ENCODE measurements at regions not wholly inside any gene's neighbourhood (a gene's known extent, or its start where the extent isn't known, plus 50 kb on each side); places are given as distances from the start of the nearest gene placed in this dataset.
A peak's percentile ranks its signal among the peaks of the same experiment; 100 is the strongest.

DNA sequence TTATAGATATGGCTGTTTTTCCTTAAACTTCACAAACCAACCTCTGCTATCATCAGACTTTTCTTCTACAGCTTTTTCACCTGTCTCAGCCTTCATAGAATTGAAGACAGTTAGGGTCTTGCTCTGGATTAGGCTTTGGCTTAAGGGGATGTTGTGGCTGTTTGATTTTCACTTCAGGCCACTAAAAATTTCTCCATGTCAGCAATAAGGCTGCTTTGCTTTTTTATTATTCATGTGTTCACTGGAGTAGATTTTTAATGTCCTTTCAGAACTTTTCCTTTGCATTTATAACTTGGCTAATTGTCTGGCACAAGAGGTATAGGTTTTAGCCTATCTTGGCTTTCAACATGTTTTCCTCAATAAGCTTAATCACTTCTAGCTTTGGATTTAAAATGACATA lies 392.6 kb downstream of the RFPL4B start:
- H3K4me2 ChIP-seq (ENCODE audit: low read length) = no peak overlapping the region
- H3K9ac ChIP-seq (ENCODE audit: low read length) = no peak overlapping the region
- no peak overlapping the region for H3K27ac ChIP-seq (ENCODE audit: low read depth, low read length)
- H4K20me1 ChIP-seq (ENCODE audit: insufficient read depth, low read length) = no peaks in the 10 kb centered on the region
- no peaks in the 10 kb centered on the region for H3K4me1 ChIP-seq (ENCODE audit: insufficient read depth, low read length)
- DNase-seq (ENCODE audit: low read depth) (no peak), FAIRE-seq (no peak)
- H3K36me3 ChIP-seq (ENCODE audit: insufficient read depth, low read length) = no peaks in the 10 kb centered on the region
- H3K79me2 ChIP-seq (ENCODE audit: insufficient read depth, low read length) = no peaks in the 10 kb centered on the region
- H3K4me3 ChIP-seq (ENCODE audit: insufficient read depth, low read depth, low read length) = no peak overlapping the region
- no peak overlapping the region for H3K27ac Mint-ChIP-seq (ENCODE audit: unreplicated experiment)
- TF ChIP-seq, protein P1, sequence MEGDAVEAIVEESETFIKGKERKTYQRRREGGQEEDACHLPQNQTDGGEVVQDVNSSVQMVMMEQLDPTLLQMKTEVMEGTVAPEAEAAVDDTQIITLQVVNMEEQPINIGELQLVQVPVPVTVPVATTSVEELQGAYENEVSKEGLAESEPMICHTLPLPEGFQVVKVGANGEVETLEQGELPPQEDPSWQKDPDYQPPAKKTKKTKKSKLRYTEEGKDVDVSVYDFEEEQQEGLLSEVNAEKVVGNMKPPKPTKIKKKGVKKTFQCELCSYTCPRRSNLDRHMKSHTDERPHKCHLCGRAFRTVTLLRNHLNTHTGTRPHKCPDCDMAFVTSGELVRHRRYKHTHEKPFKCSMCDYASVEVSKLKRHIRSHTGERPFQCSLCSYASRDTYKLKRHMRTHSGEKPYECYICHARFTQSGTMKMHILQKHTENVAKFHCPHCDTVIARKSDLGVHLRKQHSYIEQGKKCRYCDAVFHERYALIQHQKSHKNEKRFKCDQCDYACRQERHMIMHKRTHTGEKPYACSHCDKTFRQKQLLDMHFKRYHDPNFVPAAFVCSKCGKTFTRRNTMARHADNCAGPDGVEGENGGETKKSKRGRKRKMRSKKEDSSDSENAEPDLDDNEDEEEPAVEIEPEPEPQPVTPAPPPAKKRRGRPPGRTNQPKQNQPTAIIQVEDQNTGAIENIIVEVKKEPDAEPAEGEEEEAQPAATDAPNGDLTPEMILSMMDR (IDR thresholded peaks at IDR 0.05; ENCODE audit: insufficient read depth, low read depth, low read length) = no peak
- TF ChIP-seq EZH2 (IDR thresholded peaks at IDR 0.05; ENCODE audit: insufficient read depth, low read length) = no peak
- H3K27me3 Mint-ChIP-seq (ENCODE audit: low read depth, unreplicated experiment) = no peaks in the 10 kb centered on the region
- no peaks in the 10 kb centered on the region for H3K27me3 ChIP-seq (ENCODE audit: insufficient read depth, low read length)
- no peak overlapping the region for H2AFZ ChIP-seq (ENCODE audit: low read depth, low read length)
- no peaks in the 10 kb centered on the region for H3K4me1 Mint-ChIP-seq (ENCODE audit: low read depth, unreplicated experiment)
- H3K4me3 Mint-ChIP-seq (ENCODE audit: unreplicated experiment) = no peak overlapping the region
- no peaks in the 10 kb centered on the region for H3K9me3 Mint-ChIP-seq (ENCODE audit: unreplicated experiment)
- no peaks in the 10 kb centered on the region for H3K36me3 Mint-ChIP-seq (ENCODE audit: low read depth, unreplicated experiment)
- H3K9me3 ChIP-seq (ENCODE audit: insufficient read depth, low read depth, low read length) = no peaks in the 10 kb centered on the region

DNA sequence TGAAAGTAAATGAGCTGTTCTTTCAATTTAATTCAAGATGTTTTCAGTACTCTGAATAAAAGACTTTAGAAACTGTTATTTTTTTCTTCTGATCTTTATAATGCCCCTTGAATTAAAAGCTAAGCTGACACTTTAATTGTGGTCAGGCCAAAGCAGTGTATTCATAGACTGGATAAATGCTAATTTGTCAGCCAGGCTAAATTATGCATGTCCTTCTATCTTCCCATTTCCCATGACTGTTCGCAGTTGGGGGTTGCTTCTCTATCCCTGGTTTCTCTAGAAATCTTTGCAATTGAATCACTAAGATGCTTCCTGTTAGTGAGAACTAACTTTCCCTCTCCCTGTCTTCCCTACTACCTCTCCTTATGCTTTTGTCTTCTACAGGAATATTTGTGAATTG lies 396.2 kb downstream of the RFPL4B start:
- Histone ChIP-seq H4K20me1 (ENCODE audit: insufficient read depth, low read length) (no peaks in the 10 kb centered on the region), H3K27ac (ENCODE audit: low read depth, low read length) (no peak overlapping the region), H3K9ac (ENCODE audit: low read length) (no peak overlapping the region), H3K79me2 (ENCODE audit: insufficient read depth, low read length) (no peaks in the 10 kb centered on the region), H3K4me1 (ENCODE audit: insufficient read depth, low read length) (no peaks in the 10 kb centered on the region), H3K27me3 (ENCODE audit: insufficient read depth, low read length) (no peaks in the 10 kb centered on the region), H3K4me3 (ENCODE audit: insufficient read depth, low read depth, low read length) (no peak overlapping the region), H2AFZ (ENCODE audit: low read depth, low read length) (no peak overlapping the region), H3K36me3 (ENCODE audit: insufficient read depth, low read length) (no peaks in the 10 kb centered on the region), H3K4me2 (ENCODE audit: low read length) (no peak overlapping the region), H3K9me3 (ENCODE audit: insufficient read depth, low read depth, low read length) (no peaks in the 10 kb centered on the region)
- Mint-ChIP-seq H3K27me3 (ENCODE audit: low read depth, unreplicated experiment) (no peaks in the 10 kb centered on the region), H3K9me3 (ENCODE audit: unreplicated experiment) (no peaks in the 10 kb centered on the region), H3K27ac (ENCODE audit: unreplicated experiment) (no peak overlapping the region), H3K4me1 (ENCODE audit: low read depth, unreplicated experiment) (peaks cover 3% of the 10 kb centered on the region), H3K4me3 (ENCODE audit: unreplicated experiment) (no peak overlapping the region), H3K36me3 (ENCODE audit: low read depth, unreplicated experiment) (no peaks in the 10 kb centered on the region)
- FAIRE-seq (no peak), DNase-seq (ENCODE audit: low read depth) (peak; percentile 13)
- no peak for TF ChIP-seq EZH2 (IDR thresholded peaks at IDR 0.05; ENCODE audit: insufficient read depth, low read length)
- TF ChIP-seq, protein P1 (IDR thresholded peaks at IDR 0.05; ENCODE audit: insufficient read depth, low read depth, low read length) = no peak

DNA sequence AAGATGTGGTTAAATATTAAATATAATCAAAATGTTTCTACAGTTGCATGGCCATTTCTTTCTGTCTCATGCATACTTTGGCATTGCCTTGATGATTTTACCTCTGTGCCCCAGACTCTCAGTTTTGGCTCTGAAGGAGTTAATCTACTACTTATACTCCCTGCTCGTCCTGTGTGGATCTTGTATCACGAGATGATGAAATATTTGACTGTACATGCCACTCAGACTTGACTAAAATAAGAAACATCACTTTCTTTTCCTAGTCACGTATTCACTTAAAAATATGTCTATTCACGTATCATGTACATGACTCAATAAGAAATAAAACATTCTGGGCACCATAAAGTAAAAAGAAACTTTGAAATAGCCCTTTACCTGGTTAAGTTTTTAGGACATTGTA lies 397.7 kb downstream of the RFPL4B start:
- peaks cover 3% of the 10 kb centered on the region for H3K4me1 Mint-ChIP-seq (ENCODE audit: low read depth, unreplicated experiment)
- H3K79me2 ChIP-seq (ENCODE audit: insufficient read depth, low read length) = no peaks in the 10 kb centered on the region
- DNase-seq (ENCODE audit: low read depth) (no peak), FAIRE-seq (no peak)
- H3K36me3 Mint-ChIP-seq (ENCODE audit: low read depth, unreplicated experiment) = no peaks in the 10 kb centered on the region
- H3K27me3 ChIP-seq (ENCODE audit: insufficient read depth, low read length) = no peaks in the 10 kb centered on the region
- no peak overlapping the region for H3K27ac Mint-ChIP-seq (ENCODE audit: unreplicated experiment)
- H3K9ac ChIP-seq (ENCODE audit: low read length) = no peak overlapping the region
- no peaks in the 10 kb centered on the region for H3K36me3 ChIP-seq (ENCODE audit: insufficient read depth, low read length)
- no peak overlapping the region for H3K4me3 ChIP-seq (ENCODE audit: insufficient read depth, low read depth, low read length)
- H3K4me3 Mint-ChIP-seq (ENCODE audit: unreplicated experiment) = no peak overlapping the region
- TF ChIP-seq, protein P1 (IDR thresholded peaks at IDR 0.05; ENCODE audit: insufficient read depth, low read depth, low read length) = no peak
- no peak for TF ChIP-seq EZH2 (IDR thresholded peaks at IDR 0.05; ENCODE audit: insufficient read depth, low read length)
- no peaks in the 10 kb centered on the region for H3K27me3 Mint-ChIP-seq (ENCODE audit: low read depth, unreplicated experiment)
- H4K20me1 ChIP-seq (ENCODE audit: insufficient read depth, low read length) = no peaks in the 10 kb centered on the region
- no peak overlapping the region for H2AFZ ChIP-seq (ENCODE audit: low read depth, low read length)
- H3K4me1 ChIP-seq (ENCODE audit: insufficient read depth, low read length) = no peaks in the 10 kb centered on the region
- no peaks in the 10 kb centered on the region for H3K9me3 Mint-ChIP-seq (ENCODE audit: unreplicated experiment)
- H3K4me2 ChIP-seq (ENCODE audit: low read length) = no peak overlapping the region
- no peak overlapping the region for H3K27ac ChIP-seq (ENCODE audit: low read depth, low read length)
- H3K9me3 ChIP-seq (ENCODE audit: insufficient read depth, low read depth, low read length) = no peaks in the 10 kb centered on the region
